K562 (cell line): ENCODE measurements at regions not wholly inside any gene's neighbourhood (a gene's known extent, or its start where the extent isn't known, plus 50 kb on each side); places are given as distances from the start of the nearest gene placed in this dataset.

Experiments
- ATAC-seq: fragments of 200-7000 bp; cut with Tn5 transposase; 3 replicates; pipeline ENCODE4 v1.9.1; 2020; ENCODE audit warnings: moderate library complexity
- BruUV-seq: library from RNA; stranded (reverse); fragments of 400-500 nt; replicated peaks from 2 replicates; lab custom pipeline; 2021; lab: Mats Ljungman, UMichigan
- CTCF ChIA-PET: fragments of 300-600 bp; formaldehyde crosslinking; extraction: SDS; loops from one replicate; lab custom pipeline; 2021; ENCODE audit warnings: low intra/inter-chr PET ratio; lab: Yijun Ruan, JAX
- POLR2A ChIA-PET: fragments of 300-600, 350-650 bp; sonication (Branson Sonifier 250); formaldehyde crosslinking; extraction: SDS; loops from one replicate; lab custom pipeline; 2021; ENCODE audit warnings: antibody characterized with exemption, inconsistent platforms; lab: Yijun Ruan, JAX
- DNase-seq, 4 experiments: peaks; one replicate each; pipeline versions ENCODE4 v3.0.0 to v3.0.0-alpha.2; 2011 to 2018; ENCODE audit warnings: low spot score in 3 of 4, mixed read lengths in 3 of 4; ENCODE audit errors: extremely low read depth in 1 of 4
- FAIRE-seq: peaks from 2 replicates; lab custom pipeline; 2011; peaks lifted over from hg19 to GRCh38; lab: Jason Lieb, UNC
- H2AFZ ChIP-seq: 2 replicates; pipeline ENCODE4 v1.6.0; 2011; ENCODE audit warnings: low read depth, low read length, control low read depth, inconsistent platforms
- H3K27ac ChIP-seq: fragments of 200-600 bp; 3 replicates; pipeline ENCODE4 v1.8.0; 2011; ENCODE audit warnings: low read depth, mild to moderate bottlenecking, control low read depth, inconsistent platforms, low read length, moderate library complexity, mixed read lengths; ENCODE audit errors: extremely low read depth
- H3K27me3 ChIP-seq, 2 experiments: fragments of 300-600 bp in 1 of 2; 2 replicates in 1 of 2; 3 replicates in 1 of 2; pipeline versions ENCODE4 v1.6.0 to v1.8.0; 2011; ENCODE audit warnings: inconsistent platforms in 2 of 2, low read length in 2 of 2, mild to moderate bottlenecking in 1 of 2, mixed read lengths in 1 of 2, moderate library complexity in 1 of 2; ENCODE audit not compliant: control insufficient read depth in 2 of 2, insufficient read depth in 2 of 2
- H3K36me3 ChIP-seq: fragments of 300-600 bp; 3 replicates; pipeline ENCODE4 v1.8.0; 2011; ENCODE audit warnings: mild to moderate bottlenecking, low read length, inconsistent platforms; ENCODE audit not compliant: control insufficient read depth, insufficient read depth
- H3K4me1 ChIP-seq, 2 experiments: fragments of 200-600 bp in 1 of 2; replicated peaks in 1 of 2; 2 replicates in 1 of 2; 3 replicates in 1 of 2; pipeline versions ENCODE4 v1.5.1 to v1.8.0; 2011; ENCODE audit warnings: inconsistent platforms in 2 of 2, low read length in 2 of 2, mild to moderate bottlenecking in 1 of 2, mixed read lengths in 1 of 2, moderate library complexity in 1 of 2; ENCODE audit not compliant: control insufficient read depth in 2 of 2, insufficient read depth in 2 of 2
- H3K4me2 ChIP-seq: 2 replicates; pipeline ENCODE4 v1.6.1; 2011; ENCODE audit warnings: low read length, control low read depth, inconsistent platforms, mixed read lengths; ENCODE audit not compliant: insufficient read depth
- H3K4me3 ChIP-seq: fragments of 200-600 bp; sonication (generic), shearing (Covaris generic); 2 replicates; pipeline ENCODE4 v1.5.1; 2016; ENCODE audit warnings: control low read depth, inconsistent platforms
- H3K79me2 ChIP-seq: fragments of 200-600 bp; 3 replicates; pipeline ENCODE4 v1.8.0; 2011; ENCODE audit warnings: low read length, inconsistent platforms; ENCODE audit not compliant: control insufficient read depth, insufficient read depth
- H3K9ac ChIP-seq, 2 experiments: 2 replicates each; pipeline versions ENCODE4 v1.6.0 to v1.6.1; 2011; ENCODE audit warnings: low read depth in 2 of 2, low read length in 2 of 2, control low read depth in 1 of 2, inconsistent platforms in 1 of 2, mild to moderate bottlenecking in 1 of 2, mixed read lengths in 1 of 2; ENCODE audit not compliant: insufficient read depth in 1 of 2
- H3K9me1 ChIP-seq: one replicate; pipeline ENCODE4 v1.6.0; 2011; ENCODE audit warnings: inconsistent platforms, mild to moderate bottlenecking, low read length, moderate library complexity; ENCODE audit not compliant: control insufficient read depth, insufficient read depth
- H3K9me3 ChIP-seq: replicated peaks from 2 replicates; pipeline ENCODE4 v1.5.1; 2011; ENCODE audit warnings: low read depth, low read length, inconsistent platforms; ENCODE audit not compliant: control insufficient read depth, insufficient read depth
- H4K20me1 ChIP-seq: replicated peaks from 2 replicates; pipeline ENCODE4 v1.6.1; 2011; ENCODE audit warnings: low read length, inconsistent platforms, mixed read lengths; ENCODE audit not compliant: control insufficient read depth, insufficient read depth
- ARID2 ChIP-seq: fragments of 450-650 bp; IDR thresholded peaks from 2 replicates; pipeline ENCODE4 v1.6.1; 2017; ENCODE audit warnings: antibody characterized with exemption, mild to moderate bottlenecking
- ATF7 ChIP-seq: fragments of 450-650 bp; IDR thresholded peaks from 2 replicates; pipeline ENCODE4 v1.7.1; 2014; ENCODE audit warnings: mild to moderate bottlenecking, moderate library complexity
- ETV1 ChIP-seq: fragments of 450-650 bp; conservative IDR thresholded peaks from 2 replicates; pipeline ENCODE4 v1.6.1; 2016; ENCODE audit warnings: missing genetic modification characterization, control low read depth, low read depth, missing compliant biosample characterization
- HMG20B ChIP-seq: fragments of 250-450 bp; sonication (Bioruptor Pico); IDR thresholded peaks from 2 replicates; pipeline ENCODE4 v1.5.0; 2021; ENCODE audit warnings: mild to moderate bottlenecking
- MBD2 ChIP-seq: sonication (generic); IDR thresholded peaks from 2 replicates; pipeline ENCODE4 v1.6.1; 2016; ENCODE audit warnings: low read depth, borderline replicate concordance
- U2AF2 ChIP-seq: fragments of 200-400 bp; formaldehyde crosslinking; optimal IDR thresholded peaks from 2 replicates; pipeline ENCODE3; 2017; ENCODE audit warnings: low read depth, mild to moderate bottlenecking, low read length
- ZBTB7A ChIP-seq: IDR thresholded peaks from 2 replicates; pipeline ENCODE4 v1.6.1; 2011; ENCODE audit warnings: low read depth, mild to moderate bottlenecking, low read length, moderate library complexity, borderline replicate concordance; ENCODE audit not compliant: control insufficient read depth
- WGBS: fragments of 100-300 bp; shearing (Covaris generic); methylation state at CpG from one replicate; pipeline ENCODE4 v1.1.6; 2016; ENCODE audit warnings: low coverage, mixed read lengths; ENCODE audit not compliant: insufficient coverage; ENCODE audit errors: missing lambda C conversion rate; 5-methylcytosine and 5-hydroxymethylcytosine counted together
- in situ Hi-C: fragments of 300-500 bp; cut with MboI; formaldehyde crosslinking; loops from 4 replicates; pipeline ENCODE4 v1.15.0; 2018; ENCODE audit warnings: inconsistent platforms, mixed read lengths
- intact Hi-C: fragments of 100-400 bp; cut with micrococcal nuclease; formaldehyde crosslinking; loops from 2 replicates; pipeline ENCODE4 v1.14.2; 2022
- TF ChIP-seq, protein P1 (sequence below): sonication (generic); formaldehyde crosslinking; IDR thresholded peaks from 2 replicates; pipeline ENCODE4 v1.8.1; 2023; ENCODE audit warnings: mild to moderate bottlenecking, missing genetic modification reagents, moderate library complexity
- TF ChIP-seq, protein P2 (sequence below): fragments of 450-650 bp; IDR thresholded peaks from one replicate; pipeline ENCODE4 v1.6.1; 2018; ENCODE audit warnings: mild to moderate bottlenecking, moderate library complexity; ENCODE audit not compliant: partially characterized antibody
- TF ChIP-seq, protein P3 (sequence below): fragments of 450-650 bp; conservative IDR thresholded peaks from 2 replicates; pipeline ENCODE4 v1.6.1; 2016; ENCODE audit warnings: missing genetic modification characterization, low read depth, mild to moderate bottlenecking, missing compliant biosample characterization, moderate library complexity
- TF ChIP-seq, protein P4 (sequence below): sonication (generic); formaldehyde crosslinking; IDR thresholded peaks from 2 replicates; pipeline ENCODE4 v1.8.0; 2022; ENCODE audit warnings: mild to moderate bottlenecking, missing genetic modification reagents, borderline replicate concordance

DNA sequence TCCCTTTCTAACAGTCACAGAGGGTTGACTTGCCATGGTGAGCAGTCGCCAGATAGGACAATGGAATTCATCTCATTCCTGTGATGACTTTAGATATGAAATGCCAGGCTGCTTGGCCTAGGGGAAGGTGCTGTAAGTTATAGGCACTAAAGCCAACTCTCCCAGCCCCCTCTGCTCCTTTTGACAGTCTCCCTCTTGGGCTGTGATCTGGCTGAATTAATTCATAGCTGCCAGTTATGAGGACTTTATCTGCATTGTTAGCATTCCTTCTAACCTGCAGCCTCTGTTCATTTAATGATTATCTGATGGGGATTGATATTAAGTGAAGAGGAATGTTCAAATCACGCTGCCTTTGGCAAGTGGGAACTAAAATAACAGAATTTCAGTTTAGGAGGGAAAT, 427.1 kb upstream of the RASGRP1 start:
- Histone ChIP-seq H3K79me2 (no peaks in the 10 kb centered on the region), H3K36me3 (no peaks in the 10 kb centered on the region), H3K9me3 (no peaks in the 10 kb centered on the region), H3K4me1 (no peaks in the 10 kb centered on the region), H4K20me1 (no peaks in the 10 kb centered on the region; the same call in 1 of the 2 replicates), H2AFZ (no peak overlapping the region), H3K4me2 (no peak overlapping the region), H3K27ac (no peak overlapping the region), H3K9me1 (no peaks in the 10 kb centered on the region), H3K4me3 (no peak overlapping the region), H3K9ac (no peak overlapping the region), H3K27me3 (no peaks in the 10 kb centered on the region)
- intact Hi-C loops (loop anchor here (5.0 kb wide), 1 partner anchor 174 kb away; no protein-coding TSS in a partner anchor), in situ Hi-C loops (no loop called here)
- no peak for ATAC-seq
- WGBS: 0% methylated on average over 2 of the region's 2 CpGs
- BruUV-seq: no TSS peak
- ChIA-PET POLR2A (no interaction called here), CTCF (interaction anchor here (0.6 to 1.0 kb wide), 3 partner anchors 174 to 996 kb away, joined by 3 to 4 read pairs (median 3); no protein-coding TSS in a partner anchor)
- DNase-seq: no peak
- no peak for FAIRE-seq
- TF ChIP-seq ETV1 (tag): no peak
- TF ChIP-seq, protein P1, sequence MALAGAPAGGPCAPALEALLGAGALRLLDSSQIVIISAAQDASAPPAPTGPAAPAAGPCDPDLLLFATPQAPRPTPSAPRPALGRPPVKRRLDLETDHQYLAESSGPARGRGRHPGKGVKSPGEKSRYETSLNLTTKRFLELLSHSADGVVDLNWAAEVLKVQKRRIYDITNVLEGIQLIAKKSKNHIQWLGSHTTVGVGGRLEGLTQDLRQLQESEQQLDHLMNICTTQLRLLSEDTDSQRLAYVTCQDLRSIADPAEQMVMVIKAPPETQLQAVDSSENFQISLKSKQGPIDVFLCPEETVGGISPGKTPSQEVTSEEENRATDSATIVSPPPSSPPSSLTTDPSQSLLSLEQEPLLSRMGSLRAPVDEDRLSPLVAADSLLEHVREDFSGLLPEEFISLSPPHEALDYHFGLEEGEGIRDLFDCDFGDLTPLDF (CRISPR knock-in tag): no peak
- no peak for TF ChIP-seq MBD2
- TF ChIP-seq, protein P2, sequence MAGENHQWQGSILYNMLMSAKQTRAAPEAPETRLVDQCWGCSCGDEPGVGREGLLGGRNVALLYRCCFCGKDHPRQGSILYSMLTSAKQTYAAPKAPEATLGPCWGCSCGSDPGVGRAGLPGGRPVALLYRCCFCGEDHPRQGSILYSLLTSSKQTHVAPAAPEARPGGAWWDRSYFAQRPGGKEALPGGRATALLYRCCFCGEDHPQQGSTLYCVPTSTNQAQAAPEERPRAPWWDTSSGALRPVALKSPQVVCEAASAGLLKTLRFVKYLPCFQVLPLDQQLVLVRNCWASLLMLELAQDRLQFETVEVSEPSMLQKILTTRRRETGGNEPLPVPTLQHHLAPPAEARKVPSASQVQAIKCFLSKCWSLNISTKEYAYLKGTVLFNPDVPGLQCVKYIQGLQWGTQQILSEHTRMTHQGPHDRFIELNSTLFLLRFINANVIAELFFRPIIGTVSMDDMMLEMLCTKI: no peak
- no peak for TF ChIP-seq ZBTB7A
- no peak for TF ChIP-seq HMG20B (CRISPR knock-in tag)
- TF ChIP-seq ATF7: no peak
- TF ChIP-seq U2AF2: no peak
- TF ChIP-seq, protein P3, sequence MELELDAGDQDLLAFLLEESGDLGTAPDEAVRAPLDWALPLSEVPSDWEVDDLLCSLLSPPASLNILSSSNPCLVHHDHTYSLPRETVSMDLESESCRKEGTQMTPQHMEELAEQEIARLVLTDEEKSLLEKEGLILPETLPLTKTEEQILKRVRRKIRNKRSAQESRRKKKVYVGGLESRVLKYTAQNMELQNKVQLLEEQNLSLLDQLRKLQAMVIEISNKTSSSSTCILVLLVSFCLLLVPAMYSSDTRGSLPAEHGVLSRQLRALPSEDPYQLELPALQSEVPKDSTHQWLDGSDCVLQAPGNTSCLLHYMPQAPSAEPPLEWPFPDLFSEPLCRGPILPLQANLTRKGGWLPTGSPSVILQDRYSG: no peak
- TF ChIP-seq, protein P4, sequence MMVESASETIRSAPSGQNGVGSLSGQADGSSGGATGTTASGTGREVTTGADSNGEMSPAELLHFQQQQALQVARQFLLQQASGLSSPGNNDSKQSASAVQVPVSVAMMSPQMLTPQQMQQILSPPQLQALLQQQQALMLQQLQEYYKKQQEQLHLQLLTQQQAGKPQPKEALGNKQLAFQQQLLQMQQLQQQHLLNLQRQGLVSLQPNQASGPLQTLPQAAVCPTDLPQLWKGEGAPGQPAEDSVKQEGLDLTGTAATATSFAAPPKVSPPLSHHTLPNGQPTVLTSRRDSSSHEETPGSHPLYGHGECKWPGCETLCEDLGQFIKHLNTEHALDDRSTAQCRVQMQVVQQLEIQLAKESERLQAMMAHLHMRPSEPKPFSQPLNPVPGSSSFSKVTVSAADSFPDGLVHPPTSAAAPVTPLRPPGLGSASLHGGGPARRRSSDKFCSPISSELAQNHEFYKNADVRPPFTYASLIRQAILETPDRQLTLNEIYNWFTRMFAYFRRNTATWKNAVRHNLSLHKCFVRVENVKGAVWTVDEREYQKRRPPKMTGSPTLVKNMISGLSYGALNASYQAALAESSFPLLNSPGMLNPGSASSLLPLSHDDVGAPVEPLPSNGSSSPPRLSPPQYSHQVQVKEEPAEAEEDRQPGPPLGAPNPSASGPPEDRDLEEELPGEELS (CRISPR knock-in tag): no peak
- TF ChIP-seq ARID2: no peak
